ENCODE measurements at regions not wholly inside any gene's neighbourhood (a gene's known extent, or its start where the extent isn't known, plus 50 kb on each side); places are given as distances from the start of the nearest gene placed in this dataset.

GRCh38 chr2:236483102-236483501 is 86.5 kb upstream of the ACKR3 start:
- TF ChIP-seq JUND (IDR thresholded peaks at IDR 0.05) (no peak), EZH2phosphoT487 (IDR thresholded peaks at IDR 0.05; ENCODE audit: borderline replicate concordance) (no peak), SP1 (IDR thresholded peaks at IDR 0.05; ENCODE audit: low read depth) (no peak), YY1 (IDR thresholded peaks at IDR 0.05; ENCODE audit: extremely low read depth, insufficient replicate concordance, low read depth, low read length) (no peak), RAD21 (IDR thresholded peaks at IDR 0.05; ENCODE audit: low read depth) (no peak), POLR2AphosphoS5 (IDR thresholded peaks at IDR 0.05; ENCODE audit: low read depth, low read length) (no peak)
